Smooth muscle cell (in vitro differentiated cells): ENCODE measurements at regions not wholly inside any gene's neighbourhood (a gene's known extent, or its start where the extent isn't known, plus 50 kb on each side); places are given as distances from the start of the nearest gene placed in this dataset.
A peak's percentile ranks its signal among the peaks of the same experiment; 100 is the strongest.

Experiments used
- DNase-seq: peaks from one replicate; lab custom pipeline; 2025; ENCODE audit not compliant: unreplicated experiment; lab: John Stamatoyannopoulos, UW
- H2AFZ ChIP-seq: fragments of 200-600 bp; sonication (generic); 2 replicates; pipeline ENCODE4 v1.6.0; 2016; ENCODE audit warnings: antibody characterized with exemption, low read depth, mild to moderate bottlenecking
- H3F3A ChIP-seq: fragments of 200-600 bp; sonication (generic); 2 replicates; pipeline ENCODE4 v1.6.0; 2017; ENCODE audit warnings: antibody characterized with exemption, low read depth
- H3K27ac ChIP-seq: fragments of 200-600 bp; sonication (generic); 2 replicates; pipeline ENCODE4 v1.5.1; 2016; ENCODE audit warnings: low read depth, mild to moderate bottlenecking
- H3K27me3 ChIP-seq: fragments of 200-600 bp; sonication (generic); 2 replicates; pipeline ENCODE4 v1.6.1; 2016; ENCODE audit warnings: low read depth, mild to moderate bottlenecking
- H3K36me3 ChIP-seq: fragments of 200-600 bp; sonication (generic); 2 replicates; pipeline ENCODE4 v1.5.1; 2016; ENCODE audit warnings: low read depth
- H3K4me1 ChIP-seq: fragments of 200-600 bp; sonication (generic); 2 replicates; pipeline ENCODE4 v1.5.1; 2016; ENCODE audit warnings: low read depth
- H3K4me2 ChIP-seq: fragments of 200-600 bp; sonication (generic); 2 replicates; pipeline ENCODE4 v1.6.0; 2016; ENCODE audit warnings: mild to moderate bottlenecking
- H3K4me3 ChIP-seq: fragments of 200-600 bp; sonication (generic); 2 replicates; pipeline ENCODE4 v1.5.1; 2016; ENCODE audit warnings: mild to moderate bottlenecking
- H3K79me2 ChIP-seq: fragments of 200-600 bp; sonication (generic); 2 replicates; pipeline ENCODE4 v1.6.0; 2016; ENCODE audit warnings: low read depth, mild to moderate bottlenecking
- H3K9ac ChIP-seq: fragments of 200-600 bp; sonication (generic); 2 replicates; pipeline ENCODE4 v1.6.0; 2016; ENCODE audit warnings: low read depth
- H3K9me3 ChIP-seq: fragments of 200-600 bp; sonication (generic); replicated peaks from 2 replicates; pipeline ENCODE4 v1.5.1; 2016; ENCODE audit warnings: low read depth
- H4K20me1 ChIP-seq: fragments of 200-600 bp; sonication (generic); 2 replicates; pipeline ENCODE4 v1.6.0; 2016; ENCODE audit warnings: low read depth
- WGBS: methylation state at CpG from one replicate; pipeline ENCODE4 v1.1.7; 2016; ENCODE audit warnings: low lambda C conversion rate; 5-methylcytosine and 5-hydroxymethylcytosine counted together
- TF ChIP-seq, protein P1 (sequence below): fragments of 200-600 bp; sonication (generic); IDR thresholded peaks from 2 replicates; pipeline ENCODE4 v1.5.1; 2017; ENCODE audit warnings: borderline replicate concordance, mild to moderate bottlenecking, antibody characterized with exemption; ENCODE audit not compliant: insufficient read depth, poor library complexity, severe bottlenecking

DNA sequence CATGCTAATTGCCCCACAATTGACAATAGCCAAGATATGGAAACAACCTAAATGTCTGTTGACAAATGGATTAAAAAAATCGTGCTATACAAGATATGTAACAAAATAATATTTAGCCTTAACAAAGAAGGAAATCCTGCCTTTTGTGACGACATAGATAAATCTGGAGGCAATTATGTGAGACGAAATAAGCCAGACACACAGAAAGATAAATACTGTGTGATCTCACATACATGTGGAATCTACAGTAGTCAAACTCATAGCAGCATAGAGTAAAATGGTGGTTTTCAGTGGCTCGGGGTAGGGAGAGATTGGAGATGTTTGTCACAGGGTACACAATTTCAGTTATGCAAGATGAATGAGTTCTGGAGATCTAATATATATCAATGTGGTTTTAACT, 895.8 kb downstream of the SLITRK6 start:
- 22% methylated on average over 4 of the region's 4 CpGs for WGBS
- Histone ChIP-seq H3K79me2 (no peaks in the 10 kb centered on the region), H4K20me1 (no peaks in the 10 kb centered on the region), H3K36me3 (no peaks in the 10 kb centered on the region), H2AFZ (no peak overlapping the region), H3K9ac (no peak overlapping the region), H3K4me1 (no peaks in the 10 kb centered on the region), H3K4me3 (no peak overlapping the region), H3K27me3 (no peaks in the 10 kb centered on the region), H3K27ac (no peak overlapping the region), H3F3A (no peaks in the 10 kb centered on the region), H3K4me2 (no peak overlapping the region), H3K9me3 (no peaks in the 10 kb centered on the region)
- TF ChIP-seq, protein P1, sequence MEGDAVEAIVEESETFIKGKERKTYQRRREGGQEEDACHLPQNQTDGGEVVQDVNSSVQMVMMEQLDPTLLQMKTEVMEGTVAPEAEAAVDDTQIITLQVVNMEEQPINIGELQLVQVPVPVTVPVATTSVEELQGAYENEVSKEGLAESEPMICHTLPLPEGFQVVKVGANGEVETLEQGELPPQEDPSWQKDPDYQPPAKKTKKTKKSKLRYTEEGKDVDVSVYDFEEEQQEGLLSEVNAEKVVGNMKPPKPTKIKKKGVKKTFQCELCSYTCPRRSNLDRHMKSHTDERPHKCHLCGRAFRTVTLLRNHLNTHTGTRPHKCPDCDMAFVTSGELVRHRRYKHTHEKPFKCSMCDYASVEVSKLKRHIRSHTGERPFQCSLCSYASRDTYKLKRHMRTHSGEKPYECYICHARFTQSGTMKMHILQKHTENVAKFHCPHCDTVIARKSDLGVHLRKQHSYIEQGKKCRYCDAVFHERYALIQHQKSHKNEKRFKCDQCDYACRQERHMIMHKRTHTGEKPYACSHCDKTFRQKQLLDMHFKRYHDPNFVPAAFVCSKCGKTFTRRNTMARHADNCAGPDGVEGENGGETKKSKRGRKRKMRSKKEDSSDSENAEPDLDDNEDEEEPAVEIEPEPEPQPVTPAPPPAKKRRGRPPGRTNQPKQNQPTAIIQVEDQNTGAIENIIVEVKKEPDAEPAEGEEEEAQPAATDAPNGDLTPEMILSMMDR = no peak
- no peak for DNase-seq

DNA sequence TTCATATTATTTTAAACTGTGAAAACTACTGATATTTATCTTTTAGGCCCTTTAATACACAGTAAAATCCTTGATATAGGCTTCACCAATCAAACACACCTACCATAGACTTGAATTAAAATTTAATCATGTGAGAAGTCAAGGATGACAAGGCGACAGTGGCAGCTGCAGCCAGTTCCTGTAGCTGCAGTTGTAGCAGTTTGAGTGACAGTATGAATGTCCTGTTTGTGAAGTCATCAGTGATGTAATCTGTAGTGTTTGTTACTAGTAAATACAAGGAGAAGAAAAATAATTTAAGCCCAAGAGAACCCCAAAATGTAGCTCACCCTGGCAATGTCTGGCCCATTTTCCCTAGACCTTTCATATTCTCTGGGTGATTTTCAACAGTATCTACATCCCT, 897.0 kb downstream of the SLITRK6 start:
- Histone ChIP-seq H3K4me1 (no peaks in the 10 kb centered on the region), H3K27ac (no peak overlapping the region), H3K36me3 (no peaks in the 10 kb centered on the region), H3K4me2 (no peak overlapping the region), H4K20me1 (no peaks in the 10 kb centered on the region), H3K9me3 (no peaks in the 10 kb centered on the region), H3K4me3 (no peak overlapping the region), H3K79me2 (no peaks in the 10 kb centered on the region), H3K27me3 (no peaks in the 10 kb centered on the region), H3K9ac (no peak overlapping the region), H3F3A (no peaks in the 10 kb centered on the region), H2AFZ (no peak overlapping the region)
- TF ChIP-seq, protein P1 = no peak
- DNase-seq = no peak
- WGBS = 63% methylated on average over 1 of the region's 1 CpG

DNA sequence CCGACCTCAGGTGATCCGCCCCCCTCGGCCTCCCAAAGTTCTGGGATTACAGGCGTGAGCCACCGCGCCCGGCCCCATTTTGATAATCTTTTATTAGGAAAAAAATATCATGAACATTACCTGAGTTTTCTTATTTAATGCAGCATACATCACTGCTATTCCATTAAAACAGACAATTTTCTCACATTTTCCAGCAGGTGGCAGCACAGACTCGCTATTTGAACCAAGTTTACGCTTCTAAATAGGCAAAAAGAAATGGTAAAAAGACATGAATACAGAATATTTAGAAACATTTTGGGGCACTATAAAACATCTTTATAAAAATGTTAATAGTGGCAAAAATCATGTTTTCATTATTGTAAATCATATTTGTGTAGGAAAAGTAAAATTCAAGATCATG, 903.1 kb downstream of the SLITRK6 start:
- no peak overlapping the region for H3K27ac ChIP-seq
- H3K4me1 ChIP-seq = no peaks in the 10 kb centered on the region
- DNase-seq = no peak
- no peaks in the 10 kb centered on the region for H3K27me3 ChIP-seq
- H3K79me2 ChIP-seq = no peaks in the 10 kb centered on the region
- H3K4me2 ChIP-seq = peak overlapping the region; percentile 27
- WGBS = 12% methylated on average over 9 of the region's 9 CpGs
- peak overlapping the region; percentile 47 for H2AFZ ChIP-seq
- H3K36me3 ChIP-seq = no peaks in the 10 kb centered on the region
- H3K9ac ChIP-seq = no peak overlapping the region
- H3K4me3 ChIP-seq = no peak overlapping the region
- H3K9me3 ChIP-seq = no peaks in the 10 kb centered on the region
- no peaks in the 10 kb centered on the region for H4K20me1 ChIP-seq
- TF ChIP-seq, protein P1 = peak; percentile 81
- H3F3A ChIP-seq = no peaks in the 10 kb centered on the region

DNA sequence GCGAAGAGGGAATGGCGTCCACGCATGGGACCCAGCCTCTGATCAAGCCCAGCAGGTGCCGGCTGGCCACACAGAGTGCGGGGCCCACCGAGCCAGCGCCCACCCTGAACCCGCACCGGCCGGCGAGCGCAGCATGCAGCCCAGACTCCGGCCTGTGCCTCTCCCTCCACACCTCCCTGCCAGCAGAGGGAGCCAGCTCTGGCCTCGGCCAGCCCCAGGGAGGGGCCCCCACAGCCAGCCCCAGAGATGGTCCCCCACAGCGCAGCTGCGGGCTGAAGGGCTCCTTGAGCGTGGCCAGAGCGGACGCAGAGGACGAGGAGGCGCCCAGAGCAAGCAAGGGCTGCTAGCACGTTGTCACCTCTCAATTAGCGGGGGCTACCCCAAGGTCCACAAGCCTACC, 904.5 kb downstream of the SLITRK6 start:
- Histone ChIP-seq H4K20me1 (no peaks in the 10 kb centered on the region), H3K36me3 (no peaks in the 10 kb centered on the region), H2AFZ (no peak overlapping the region), H3K4me2 (no peak overlapping the region), H3K4me1 (no peaks in the 10 kb centered on the region), H3K79me2 (no peaks in the 10 kb centered on the region), H3K27ac (no peak overlapping the region), H3K4me3 (no peak overlapping the region), H3F3A (no peaks in the 10 kb centered on the region), H3K9ac (no peak overlapping the region), H3K9me3 (no peaks in the 10 kb centered on the region), H3K27me3 (no peaks in the 10 kb centered on the region)
- no peak for DNase-seq
- 97% methylated on average over 22 of the region's 23 CpGs for WGBS
- TF ChIP-seq, protein P1 = no peak
